ENCODE measurements at regions not wholly inside any gene's neighbourhood (a gene's known extent, or its start where the extent isn't known, plus 50 kb on each side); places are given as distances from the start of the nearest gene placed in this dataset.

GRCh38 chr9:784916-785315 is 56.6 kb upstream of the DMRT1 start:
- no peak overlapping the region for H3K4me3 Mint-ChIP-seq

GRCh38 chr9:785997-786396 is 55.5 kb upstream of the DMRT1 start:
- peaks cover 19% of the 10 kb centered on the region for H3K27me3 Mint-ChIP-seq
- H3K4me3 Mint-ChIP-seq, result no peak overlapping the region
- H3K27ac Mint-ChIP-seq (ENCODE audit: low read depth), result no peak overlapping the region
- no peaks in the 10 kb centered on the region for H3K4me1 Mint-ChIP-seq
- DNase-seq (ENCODE audit: low spot score in 2 of 2) (no peak), ATAC-seq (replicated peaks; ENCODE audit: extremely low read depth, poor library complexity, severe bottlenecking) (no peak)
- no peaks in the 10 kb centered on the region for H3K36me3 Mint-ChIP-seq (ENCODE audit: insufficient read depth)
- H3K9me3 Mint-ChIP-seq, result no peaks in the 10 kb centered on the region

More at GRCh38 chr9:784916-785315, 56.6 kb upstream of the DMRT1 start:
- no peak for ATAC-seq (replicated peaks; ENCODE audit: extremely low read depth, poor library complexity, severe bottlenecking)
- DNase-seq (ENCODE audit: low spot score in 2 of 2), result no peak
- no peaks in the 10 kb centered on the region for H3K36me3 Mint-ChIP-seq (ENCODE audit: insufficient read depth)
- no peaks in the 10 kb centered on the region for H3K9me3 Mint-ChIP-seq
- peaks cover 28% of the 10 kb centered on the region for H3K27me3 Mint-ChIP-seq
- H3K4me1 Mint-ChIP-seq, result no peaks in the 10 kb centered on the region
- H3K27ac Mint-ChIP-seq (ENCODE audit: low read depth), result no peak overlapping the region

DNA sequence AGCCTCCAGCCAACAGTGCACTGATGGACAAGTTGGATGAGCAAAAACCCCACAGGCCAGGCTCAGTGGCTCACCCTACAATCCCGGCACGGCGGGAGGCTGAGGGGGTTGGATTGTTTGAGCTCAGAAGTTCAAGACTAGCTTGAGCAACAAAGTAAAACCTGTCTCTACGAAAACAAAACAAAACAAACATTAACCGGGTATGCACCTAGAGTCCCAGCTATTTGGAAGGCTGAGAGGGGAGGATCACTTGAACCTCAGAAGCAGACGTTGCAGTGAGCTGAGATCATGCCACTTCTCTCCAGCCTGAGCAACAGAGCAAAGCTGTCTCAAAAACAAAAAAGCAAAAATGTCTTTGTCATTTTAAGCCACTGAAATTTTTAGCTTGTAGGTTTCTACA is 55.1 kb upstream of the DMRT1 start:
- no peak overlapping the region for H3K27ac Mint-ChIP-seq (ENCODE audit: low read depth)
- ATAC-seq (replicated peaks; ENCODE audit: extremely low read depth, poor library complexity, severe bottlenecking), result no peak

DNA sequence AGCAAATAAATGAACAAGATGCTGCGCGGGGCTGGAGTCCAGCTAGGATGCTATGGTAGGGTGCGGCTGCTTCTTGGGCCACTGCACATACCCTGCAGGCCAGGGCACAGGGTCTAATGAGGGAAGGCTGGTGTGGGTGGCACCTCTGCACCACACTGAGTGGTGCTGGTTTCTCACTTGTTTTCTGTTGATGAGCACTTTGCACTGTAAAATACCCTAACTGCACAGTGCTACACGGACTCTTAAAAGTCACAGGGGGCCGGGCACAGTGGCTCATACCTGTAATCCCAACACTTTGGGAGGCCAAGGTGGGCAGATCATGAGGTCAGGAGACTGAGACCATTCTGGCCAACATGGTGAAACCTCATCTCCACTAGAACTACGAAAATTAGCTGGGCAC is 52.7 kb upstream of the DMRT1 start:
- H3K27me3 Mint-ChIP-seq, result peaks cover 9% of the 10 kb centered on the region
- no peaks in the 10 kb centered on the region for H3K9me3 Mint-ChIP-seq
- H3K27ac Mint-ChIP-seq (ENCODE audit: low read depth), result no peak overlapping the region
- H3K4me1 Mint-ChIP-seq, result no peaks in the 10 kb centered on the region
- no peak for DNase-seq (ENCODE audit: low spot score in 2 of 2)
- no peak overlapping the region for H3K4me3 Mint-ChIP-seq
- H3K36me3 Mint-ChIP-seq (ENCODE audit: insufficient read depth), result no peaks in the 10 kb centered on the region
- ATAC-seq (replicated peaks; ENCODE audit: extremely low read depth, poor library complexity, severe bottlenecking), result no peak

More for the DNA sequence above, 55.1 kb upstream of the DMRT1 start:
- H3K27me3 Mint-ChIP-seq, result peaks cover 15% of the 10 kb centered on the region
- H3K9me3 Mint-ChIP-seq, result no peaks in the 10 kb centered on the region
- DNase-seq (ENCODE audit: low spot score in 2 of 2), result no peak
- H3K36me3 Mint-ChIP-seq (ENCODE audit: insufficient read depth), result no peaks in the 10 kb centered on the region
- H3K4me3 Mint-ChIP-seq, result no peak overlapping the region
- no peaks in the 10 kb centered on the region for H3K4me1 Mint-ChIP-seq
